ENCODE measurements at regions not wholly inside any gene's neighbourhood (a gene's known extent, or its start where the extent isn't known, plus 50 kb on each side); places are given as distances from the start of the nearest gene placed in this dataset.

GRCh38 chr1:163927493-163927892 lies 605.7 kb downstream of the NUF2 start:
- no peak for TF ChIP-seq POLR2A (IDR thresholded peaks at IDR 0.05)
- TF ChIP-seq CTCF (IDR thresholded peaks at IDR 0.05), result no peak
- TF ChIP-seq EP300 (IDR thresholded peaks at IDR 0.05), result no peak
- TF ChIP-seq POLR2AphosphoS5 (IDR thresholded peaks at IDR 0.05), result no peak

All from upper lobe of left lung (tissue), 4 donors.